Liver (tissue), 3 donors: ENCODE measurements at regions not wholly inside any gene's neighbourhood (a gene's known extent, or its start where the extent isn't known, plus 50 kb on each side); places are given as distances from the start of the nearest gene placed in this dataset.

Source experiments
- GABPA ChIP-seq, 2 donors: IDR thresholded peaks in 1 of 2; conservative IDR thresholded peaks in 1 of 2; 2 replicates each; pipeline ENCODE4 v1.6.1; 2016; ENCODE audit warnings: antibody characterized with exemption in 2 of 2, mild to moderate bottlenecking in 1 of 2, moderate library complexity in 1 of 2
- HNF4A ChIP-seq, 2 donors: conservative IDR thresholded peaks; 2 replicates each; pipeline ENCODE4 v1.6.1; 2016; ENCODE audit warnings: antibody characterized with exemption in 2 of 2, mild to moderate bottlenecking in 2 of 2
- JUND ChIP-seq, 2 donors: IDR thresholded peaks; 2 replicates each; pipeline ENCODE4 v1.6.1; 2016; ENCODE audit warnings: antibody characterized with exemption in 2 of 2
- RXRA ChIP-seq, 2 donors: IDR thresholded peaks; 2 replicates each; pipeline ENCODE4 v1.6.1; 2017 to 2018; ENCODE audit warnings: antibody characterized with exemption in 2 of 2, mild to moderate bottlenecking in 1 of 2
- SP1 ChIP-seq: IDR thresholded peaks from 2 replicates; pipeline ENCODE4 v1.6.1; 2018; ENCODE audit warnings: antibody characterized with exemption, mild to moderate bottlenecking
- TAF1 ChIP-seq: conservative IDR thresholded peaks from 2 replicates; pipeline ENCODE4 v1.6.1; 2016; ENCODE audit warnings: antibody characterized with exemption, mild to moderate bottlenecking
- TF ChIP-seq, protein P1 (sequence below): fragments of 150-350 bp; IDR thresholded peaks from 2 replicates; pipeline ENCODE4 v1.5.1; 2017; ENCODE audit warnings: improper control_type of control experiment, low read depth, low read length; ENCODE audit not compliant: missing input control
- TF ChIP-seq, protein P2 (sequence below): IDR thresholded peaks from 2 replicates; pipeline ENCODE4 v1.6.1; 2016; ENCODE audit warnings: antibody characterized with exemption
- TF ChIP-seq, protein P3 (sequence below): IDR thresholded peaks from 2 replicates; pipeline ENCODE4 v1.6.1; 2016; ENCODE audit warnings: antibody characterized with exemption
- donor health status: healthy.
- donor health status: healthy.

DNA sequence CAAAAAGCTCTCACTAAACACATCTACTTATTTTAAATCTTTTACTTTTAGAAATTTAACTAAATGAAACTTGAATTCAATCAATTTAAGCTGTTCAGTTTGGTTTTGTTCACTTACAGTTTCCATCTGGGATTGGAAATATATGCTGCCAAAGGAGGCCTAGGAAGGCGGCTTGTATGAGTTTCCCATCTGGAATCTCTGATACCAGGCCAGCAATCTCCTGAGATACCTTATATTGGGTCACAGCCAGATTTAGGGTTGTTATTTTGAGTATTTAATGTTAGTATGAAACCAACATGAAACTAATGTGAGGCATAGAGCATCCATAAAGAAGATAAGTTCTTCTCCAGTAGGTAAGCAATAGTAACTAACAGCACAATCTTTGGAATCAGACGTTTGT is 94.6 kb downstream of the GMNC start:
- no peak for TF ChIP-seq SP1
- TF ChIP-seq GABPA (IDR thresholded peaks at IDR 0.05 in 1 of 2, conservative IDR thresholded peaks at IDR 0.05 in 1 of 2): no peak
- TF ChIP-seq, protein P1, sequence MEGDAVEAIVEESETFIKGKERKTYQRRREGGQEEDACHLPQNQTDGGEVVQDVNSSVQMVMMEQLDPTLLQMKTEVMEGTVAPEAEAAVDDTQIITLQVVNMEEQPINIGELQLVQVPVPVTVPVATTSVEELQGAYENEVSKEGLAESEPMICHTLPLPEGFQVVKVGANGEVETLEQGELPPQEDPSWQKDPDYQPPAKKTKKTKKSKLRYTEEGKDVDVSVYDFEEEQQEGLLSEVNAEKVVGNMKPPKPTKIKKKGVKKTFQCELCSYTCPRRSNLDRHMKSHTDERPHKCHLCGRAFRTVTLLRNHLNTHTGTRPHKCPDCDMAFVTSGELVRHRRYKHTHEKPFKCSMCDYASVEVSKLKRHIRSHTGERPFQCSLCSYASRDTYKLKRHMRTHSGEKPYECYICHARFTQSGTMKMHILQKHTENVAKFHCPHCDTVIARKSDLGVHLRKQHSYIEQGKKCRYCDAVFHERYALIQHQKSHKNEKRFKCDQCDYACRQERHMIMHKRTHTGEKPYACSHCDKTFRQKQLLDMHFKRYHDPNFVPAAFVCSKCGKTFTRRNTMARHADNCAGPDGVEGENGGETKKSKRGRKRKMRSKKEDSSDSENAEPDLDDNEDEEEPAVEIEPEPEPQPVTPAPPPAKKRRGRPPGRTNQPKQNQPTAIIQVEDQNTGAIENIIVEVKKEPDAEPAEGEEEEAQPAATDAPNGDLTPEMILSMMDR: no peak
- TF ChIP-seq, protein P2, sequence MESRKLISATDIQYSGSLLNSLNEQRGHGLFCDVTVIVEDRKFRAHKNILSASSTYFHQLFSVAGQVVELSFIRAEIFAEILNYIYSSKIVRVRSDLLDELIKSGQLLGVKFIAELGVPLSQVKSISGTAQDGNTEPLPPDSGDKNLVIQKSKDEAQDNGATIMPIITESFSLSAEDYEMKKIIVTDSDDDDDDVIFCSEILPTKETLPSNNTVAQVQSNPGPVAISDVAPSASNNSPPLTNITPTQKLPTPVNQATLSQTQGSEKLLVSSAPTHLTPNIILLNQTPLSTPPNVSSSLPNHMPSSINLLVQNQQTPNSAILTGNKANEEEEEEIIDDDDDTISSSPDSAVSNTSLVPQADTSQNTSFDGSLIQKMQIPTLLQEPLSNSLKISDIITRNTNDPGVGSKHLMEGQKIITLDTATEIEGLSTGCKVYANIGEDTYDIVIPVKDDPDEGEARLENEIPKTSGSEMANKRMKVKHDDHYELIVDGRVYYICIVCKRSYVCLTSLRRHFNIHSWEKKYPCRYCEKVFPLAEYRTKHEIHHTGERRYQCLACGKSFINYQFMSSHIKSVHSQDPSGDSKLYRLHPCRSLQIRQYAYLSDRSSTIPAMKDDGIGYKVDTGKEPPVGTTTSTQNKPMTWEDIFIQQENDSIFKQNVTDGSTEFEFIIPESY: no peak
- TF ChIP-seq, protein P3, sequence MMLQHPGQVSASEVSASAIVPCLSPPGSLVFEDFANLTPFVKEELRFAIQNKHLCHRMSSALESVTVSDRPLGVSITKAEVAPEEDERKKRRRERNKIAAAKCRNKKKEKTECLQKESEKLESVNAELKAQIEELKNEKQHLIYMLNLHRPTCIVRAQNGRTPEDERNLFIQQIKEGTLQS: no peak
- TF ChIP-seq JUND (IDR thresholded peaks at IDR 0.05): no peak
- TF ChIP-seq HNF4A (conservative IDR thresholded peaks at IDR 0.05): no peak
- no peak for TF ChIP-seq TAF1
- TF ChIP-seq RXRA (IDR thresholded peaks at IDR 0.05): no peak
